ENCODE measurements at regions not wholly inside any gene's neighbourhood (a gene's known extent, or its start where the extent isn't known, plus 50 kb on each side); places are given as distances from the start of the nearest gene placed in this dataset.
A peak's percentile ranks its signal among the peaks of the same experiment; 100 is the strongest.

DNA sequence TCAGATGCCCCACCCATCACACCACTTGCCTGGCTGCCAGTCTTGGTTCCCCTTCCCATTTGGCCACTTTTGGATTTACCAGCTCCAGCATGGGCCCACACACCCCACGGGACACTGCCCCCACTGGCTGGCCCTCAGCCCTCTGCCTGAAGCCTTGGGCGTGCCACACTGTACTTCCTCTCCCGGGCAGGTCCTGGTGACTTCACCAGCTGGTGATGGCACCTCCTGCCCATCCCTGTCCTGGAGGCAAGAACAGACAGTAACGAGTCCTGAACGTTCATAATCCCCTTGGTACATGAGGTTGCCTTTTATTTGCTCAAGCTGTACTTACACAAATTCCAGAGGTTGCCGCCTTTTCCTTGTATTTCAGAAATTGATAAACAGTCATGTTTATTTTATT is 81.1 kb downstream of the TMEM17 start:
- WGBS (ENCODE audit: extremely low coverage, insufficient coverage, insufficient read length), result no CpG with 5 or more reads among the region's 6 CpGs
- Histone ChIP-seq H4K12ac (ENCODE audit: low read depth, low read length) (no peak overlapping the region), H2BK120ac (ENCODE audit: insufficient read depth, low read length, poor library complexity) (no peak overlapping the region), H3K27me3 (ENCODE audit: insufficient read depth, low read length) (no peaks in the 10 kb centered on the region), H3K4me2 (ENCODE audit: low read length) (no peak overlapping the region), H2BK12ac (ENCODE audit: low read length) (no peak overlapping the region), H3K18ac (ENCODE audit: low read length) (no peak overlapping the region), H3K9me3 (ENCODE audit: insufficient read depth, low read depth, low read length) (peaks cover 2% of the 10 kb centered on the region), H3K4me3 (ENCODE audit: low read depth, low read length) (no peak overlapping the region), H2AFZ (ENCODE audit: insufficient read depth, low read length, poor library complexity) (no peak overlapping the region), H3K36me3 (ENCODE audit: control insufficient read depth in 1 of 2, insufficient read depth in 2 of 2, low read length in 2 of 2) (no peaks in the 10 kb centered on the region), H3K27ac (ENCODE audit: low read depth, low read length) (no peak overlapping the region), H2AK5ac (ENCODE audit: low read length) (no peak overlapping the region), H3K4me1 (ENCODE audit: control insufficient read depth in 1 of 2, insufficient read depth in 2 of 2, low read length in 2 of 2) (no peaks in the 10 kb centered on the region), H2BK5ac (ENCODE audit: low read depth, low read length, poor library complexity) (no peak overlapping the region), H4K91ac (ENCODE audit: low read depth, low read length) (no peak overlapping the region), H3K79me2 (ENCODE audit: control insufficient read depth, insufficient read depth, low read length, poor library complexity) (no peaks in the 10 kb centered on the region), H3K14ac (ENCODE audit: low read length) (no peak overlapping the region), H3K9ac (ENCODE audit: low read length) (no peak overlapping the region), H3K23ac (ENCODE audit: low read length) (no peak overlapping the region), H3K79me1 (ENCODE audit: low read length) (no peaks in the 10 kb centered on the region), H4K8ac (ENCODE audit: low read depth, low read length) (no peak overlapping the region), H3K4ac (ENCODE audit: low read depth, low read length) (no peak overlapping the region)
- no peak for DNase-seq

DNA sequence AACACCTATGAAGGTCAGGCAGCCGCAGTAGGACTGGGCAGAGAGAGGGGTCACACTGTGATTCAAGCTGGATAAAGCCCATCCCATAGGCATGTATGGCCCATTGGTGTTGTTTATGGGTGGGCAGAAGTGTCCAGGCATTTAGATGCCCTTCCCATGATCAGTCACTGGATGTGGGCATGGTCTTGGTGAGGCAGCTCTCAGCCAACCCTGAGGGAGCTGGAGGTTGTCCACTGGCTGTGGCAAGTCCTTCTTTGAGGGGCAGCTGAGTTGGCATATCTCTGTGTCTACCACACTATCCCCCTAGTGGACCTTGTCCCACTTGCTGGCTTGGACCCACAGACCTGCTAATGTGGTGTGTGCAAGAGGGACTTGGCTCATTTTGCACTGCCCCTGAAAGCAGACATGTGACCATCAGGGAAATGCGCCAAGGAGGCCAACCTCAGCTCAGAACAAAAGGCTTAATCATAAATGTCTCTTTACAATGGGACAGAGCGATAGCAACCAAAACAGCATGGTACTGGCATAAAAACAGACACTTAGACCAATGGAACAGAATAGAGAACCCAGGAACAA is 82.0 kb downstream of the TMEM17 start:
- no peak overlapping the region for H3K14ac ChIP-seq (ENCODE audit: low read length)
- no peak overlapping the region for H3K23ac ChIP-seq (ENCODE audit: low read length)
- H3K27ac ChIP-seq (ENCODE audit: low read depth, low read length), result no peak overlapping the region
- H2BK120ac ChIP-seq (ENCODE audit: insufficient read depth, low read length, poor library complexity), result no peak overlapping the region
- H3K4ac ChIP-seq (ENCODE audit: low read depth, low read length), result no peak overlapping the region
- peak overlapping the region; percentile 68 for H2AK5ac ChIP-seq (ENCODE audit: low read length)
- H2AFZ ChIP-seq (ENCODE audit: insufficient read depth, low read length, poor library complexity), result no peak overlapping the region
- H4K91ac ChIP-seq (ENCODE audit: low read depth, low read length), result no peak overlapping the region
- no peak for DNase-seq
- H3K27me3 ChIP-seq (ENCODE audit: insufficient read depth, low read length), result no peaks in the 10 kb centered on the region
- no peak overlapping the region for H2BK5ac ChIP-seq (ENCODE audit: low read depth, low read length, poor library complexity)
- H3K9me3 ChIP-seq (ENCODE audit: insufficient read depth, low read depth, low read length), result peaks cover 2% of the 10 kb centered on the region
- no peak overlapping the region for H4K8ac ChIP-seq (ENCODE audit: low read depth, low read length)
- H3K9ac ChIP-seq (ENCODE audit: low read length), result no peak overlapping the region
- H3K79me2 ChIP-seq (ENCODE audit: control insufficient read depth, insufficient read depth, low read length, poor library complexity), result no peaks in the 10 kb centered on the region
- no peaks in the 10 kb centered on the region for H3K4me1 ChIP-seq (ENCODE audit: control insufficient read depth in 1 of 2, insufficient read depth in 2 of 2, low read length in 2 of 2)
- no peaks in the 10 kb centered on the region for H3K36me3 ChIP-seq (ENCODE audit: control insufficient read depth in 1 of 2, insufficient read depth in 2 of 2, low read length in 2 of 2)
- H3K18ac ChIP-seq (ENCODE audit: low read length), result no peak overlapping the region
- no peak overlapping the region for H4K12ac ChIP-seq (ENCODE audit: low read depth, low read length)
- H3K4me3 ChIP-seq (ENCODE audit: low read depth, low read length), result no peak overlapping the region
- H2BK12ac ChIP-seq (ENCODE audit: low read length), result no peak overlapping the region
- WGBS (ENCODE audit: extremely low coverage, insufficient coverage, insufficient read length), result no CpG with 5 or more reads among the region's 3 CpGs
- H3K79me1 ChIP-seq (ENCODE audit: low read length), result no peaks in the 10 kb centered on the region
- no peak overlapping the region for H3K4me2 ChIP-seq (ENCODE audit: low read length)

GRCh38 chr2:62423235-62423634 is 82.8 kb downstream of the TMEM17 start:
- Histone ChIP-seq H3K9ac (ENCODE audit: low read length) (no peak overlapping the region), H3K4me2 (ENCODE audit: low read length) (no peak overlapping the region), H2BK120ac (ENCODE audit: insufficient read depth, low read length, poor library complexity) (no peak overlapping the region), H3K23ac (ENCODE audit: low read length) (no peak overlapping the region), H3K27me3 (ENCODE audit: insufficient read depth, low read length) (no peaks in the 10 kb centered on the region), H2AK5ac (ENCODE audit: low read length) (no peak overlapping the region), H3K9me3 (ENCODE audit: insufficient read depth, low read depth, low read length) (peaks cover 2% of the 10 kb centered on the region), H3K79me1 (ENCODE audit: low read length) (no peaks in the 10 kb centered on the region), H3K4ac (ENCODE audit: low read depth, low read length) (no peak overlapping the region), H3K36me3 (ENCODE audit: control insufficient read depth in 1 of 2, insufficient read depth in 2 of 2, low read length in 2 of 2) (no peaks in the 10 kb centered on the region), H2AFZ (ENCODE audit: insufficient read depth, low read length, poor library complexity) (no peak overlapping the region), H3K79me2 (ENCODE audit: control insufficient read depth, insufficient read depth, low read length, poor library complexity) (no peaks in the 10 kb centered on the region), H2BK12ac (ENCODE audit: low read length) (no peak overlapping the region), H3K4me1 (ENCODE audit: control insufficient read depth in 1 of 2, insufficient read depth in 2 of 2, low read length in 2 of 2) (no peaks in the 10 kb centered on the region), H4K8ac (ENCODE audit: low read depth, low read length) (no peak overlapping the region), H4K91ac (ENCODE audit: low read depth, low read length) (no peak overlapping the region), H4K12ac (ENCODE audit: low read depth, low read length) (no peak overlapping the region), H2BK5ac (ENCODE audit: low read depth, low read length, poor library complexity) (no peak overlapping the region), H3K27ac (ENCODE audit: low read depth, low read length) (no peak overlapping the region), H3K4me3 (ENCODE audit: low read depth, low read length) (no peak overlapping the region), H3K14ac (ENCODE audit: low read length) (no peak overlapping the region), H3K18ac (ENCODE audit: low read length) (no peak overlapping the region)
- DNase-seq, result peak in 1 of 2 donors; percentile 63
- WGBS (ENCODE audit: extremely low coverage, insufficient coverage, insufficient read length), result no CpG with 5 or more reads among the region's 6 CpGs

GRCh38 chr2:62415518-62415917 is 90.5 kb downstream of the TMEM17 start:
- no peak overlapping the region for H4K8ac ChIP-seq (ENCODE audit: low read depth, low read length)
- no peak overlapping the region for H3K9ac ChIP-seq (ENCODE audit: low read length)
- H3K27me3 ChIP-seq (ENCODE audit: insufficient read depth, low read length), result no peaks in the 10 kb centered on the region
- no peak overlapping the region for H2BK120ac ChIP-seq (ENCODE audit: insufficient read depth, low read length, poor library complexity)
- no peaks in the 10 kb centered on the region for H3K9me3 ChIP-seq (ENCODE audit: insufficient read depth, low read depth, low read length)
- WGBS (ENCODE audit: extremely low coverage, insufficient coverage, insufficient read length), result no CpG with 5 or more reads among the region's 2 CpGs
- no peak for DNase-seq
- no peak overlapping the region for H3K23ac ChIP-seq (ENCODE audit: low read length)
- no peaks in the 10 kb centered on the region for H3K79me2 ChIP-seq (ENCODE audit: control insufficient read depth, insufficient read depth, low read length, poor library complexity)
- peaks cover 10% of the 10 kb centered on the region for H3K79me1 ChIP-seq (ENCODE audit: low read length)
- H2AFZ ChIP-seq (ENCODE audit: insufficient read depth, low read length, poor library complexity), result no peak overlapping the region
- no peak overlapping the region for H4K12ac ChIP-seq (ENCODE audit: low read depth, low read length)
- H3K18ac ChIP-seq (ENCODE audit: low read length), result no peak overlapping the region
- H2AK5ac ChIP-seq (ENCODE audit: low read length), result no peak overlapping the region
- no peak overlapping the region for H3K4me2 ChIP-seq (ENCODE audit: low read length)
- no peak overlapping the region for H3K4me3 ChIP-seq (ENCODE audit: low read depth, low read length)
- H3K4me1 ChIP-seq (ENCODE audit: control insufficient read depth in 1 of 2, insufficient read depth in 2 of 2, low read length in 2 of 2), result peaks cover 6 to 7% of the 10 kb centered on the region in 2 experiments
- H3K36me3 ChIP-seq (ENCODE audit: control insufficient read depth in 1 of 2, insufficient read depth in 2 of 2, low read length in 2 of 2), result no peaks in the 10 kb centered on the region
- no peak overlapping the region for H3K4ac ChIP-seq (ENCODE audit: low read depth, low read length)
- H2BK12ac ChIP-seq (ENCODE audit: low read length), result no peak overlapping the region
- H3K27ac ChIP-seq (ENCODE audit: low read depth, low read length), result no peak overlapping the region
- H3K14ac ChIP-seq (ENCODE audit: low read length), result no peak overlapping the region
- H4K91ac ChIP-seq (ENCODE audit: low read depth, low read length), result no peak overlapping the region
- no peak overlapping the region for H2BK5ac ChIP-seq (ENCODE audit: low read depth, low read length, poor library complexity)

Measured in trophoblast cell (in vitro differentiated cells and primary cell).